ENCODE measurements at regions not wholly inside any gene's neighbourhood (a gene's known extent, or its start where the extent isn't known, plus 50 kb on each side); places are given as distances from the start of the nearest gene placed in this dataset.

DNA sequence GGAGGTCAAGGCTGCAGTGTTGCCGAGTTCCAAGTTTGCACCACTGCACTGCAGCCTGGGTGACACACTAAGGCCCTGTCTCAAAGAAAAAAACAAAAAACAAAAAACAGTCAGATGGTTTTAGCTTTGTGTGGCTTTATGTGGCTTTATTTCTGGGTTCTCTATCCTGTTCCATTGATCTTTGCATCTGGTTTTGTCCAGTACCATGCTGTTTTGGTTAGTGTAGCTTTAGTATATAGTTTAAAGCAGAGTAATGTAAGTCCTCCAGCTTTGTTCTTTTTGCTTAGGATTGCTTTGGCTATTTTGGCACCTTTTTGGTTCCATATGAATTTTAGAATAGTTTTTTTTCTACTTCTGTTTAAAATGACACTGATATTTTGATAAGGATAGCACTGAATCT, 225.5 kb downstream of the HDGFL1 start:
- TF ChIP-seq, protein P1, sequence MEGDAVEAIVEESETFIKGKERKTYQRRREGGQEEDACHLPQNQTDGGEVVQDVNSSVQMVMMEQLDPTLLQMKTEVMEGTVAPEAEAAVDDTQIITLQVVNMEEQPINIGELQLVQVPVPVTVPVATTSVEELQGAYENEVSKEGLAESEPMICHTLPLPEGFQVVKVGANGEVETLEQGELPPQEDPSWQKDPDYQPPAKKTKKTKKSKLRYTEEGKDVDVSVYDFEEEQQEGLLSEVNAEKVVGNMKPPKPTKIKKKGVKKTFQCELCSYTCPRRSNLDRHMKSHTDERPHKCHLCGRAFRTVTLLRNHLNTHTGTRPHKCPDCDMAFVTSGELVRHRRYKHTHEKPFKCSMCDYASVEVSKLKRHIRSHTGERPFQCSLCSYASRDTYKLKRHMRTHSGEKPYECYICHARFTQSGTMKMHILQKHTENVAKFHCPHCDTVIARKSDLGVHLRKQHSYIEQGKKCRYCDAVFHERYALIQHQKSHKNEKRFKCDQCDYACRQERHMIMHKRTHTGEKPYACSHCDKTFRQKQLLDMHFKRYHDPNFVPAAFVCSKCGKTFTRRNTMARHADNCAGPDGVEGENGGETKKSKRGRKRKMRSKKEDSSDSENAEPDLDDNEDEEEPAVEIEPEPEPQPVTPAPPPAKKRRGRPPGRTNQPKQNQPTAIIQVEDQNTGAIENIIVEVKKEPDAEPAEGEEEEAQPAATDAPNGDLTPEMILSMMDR (conservative IDR thresholded peaks at IDR 0.05; ENCODE audit: low read length): no peak
- no peak for TF ChIP-seq EZH2phosphoT487 (IDR thresholded peaks at IDR 0.05; ENCODE audit: borderline replicate concordance)

Measured in Loucy (cell line).